HG03378 (cell line): ENCODE measurements at regions not wholly inside any gene's neighbourhood (a gene's known extent, or its start where the extent isn't known, plus 50 kb on each side); places are given as distances from the start of the nearest gene placed in this dataset.

Experiments used
- ATAC-seq: cut with Tn5 transposase; IDR thresholded peaks from one replicate; pipeline ENCODE4 v1.9.1; 2021; ENCODE audit warnings: mild to moderate bottlenecking, moderate library complexity; ENCODE audit not compliant: unreplicated experiment

DNA sequence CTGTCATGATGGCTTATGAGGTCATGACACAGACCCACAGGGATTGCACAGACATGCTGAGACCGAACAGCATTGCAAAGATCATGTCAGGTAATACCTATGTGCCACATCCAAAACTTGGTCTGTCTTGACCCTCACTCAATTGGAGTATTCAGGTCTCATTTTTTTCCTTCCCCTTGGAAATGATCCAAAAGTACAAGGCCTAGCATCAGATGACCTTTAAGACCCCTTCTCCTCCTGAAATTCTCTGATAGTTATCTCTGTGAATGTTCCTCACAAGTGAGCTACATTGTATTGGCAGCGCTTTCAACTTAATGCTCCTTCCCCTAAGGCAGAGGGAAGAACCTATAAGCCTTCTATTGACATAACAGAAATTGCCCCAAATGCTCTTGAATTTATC, 507.4 kb upstream of the JARID2 start:
- ATAC-seq: no peak

- no peak for ATAC-seq
Measured at GRCh38 chr6:14738933-14739332, 506.9 kb upstream of the JARID2 start.

GRCh38 chr6:14739827-14740226, 506.0 kb upstream of the JARID2 start:
- no peak for ATAC-seq

- ATAC-seq: no peak
Measured at GRCh38 chr6:14742171-14742570, 503.7 kb upstream of the JARID2 start.

GRCh38 chr6:14742680-14743079, 503.2 kb upstream of the JARID2 start:
- ATAC-seq: no peak

DNA sequence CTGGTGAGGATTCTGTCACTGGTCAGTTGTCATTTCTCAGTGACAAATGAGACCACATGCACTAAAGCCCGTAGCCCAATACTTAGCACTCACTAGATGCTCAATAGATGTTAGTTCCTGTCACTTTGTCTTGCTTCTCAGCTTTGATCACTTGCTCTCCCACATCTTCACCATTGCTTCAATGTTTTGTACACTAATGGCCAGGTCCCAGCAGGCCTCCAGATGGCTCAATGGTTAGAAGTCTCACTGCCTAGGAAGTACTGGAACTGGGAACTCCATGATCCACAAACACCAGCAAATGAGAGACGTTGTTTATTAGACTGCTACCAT, 502.8 kb upstream of the JARID2 start:
- no peak for ATAC-seq

DNA sequence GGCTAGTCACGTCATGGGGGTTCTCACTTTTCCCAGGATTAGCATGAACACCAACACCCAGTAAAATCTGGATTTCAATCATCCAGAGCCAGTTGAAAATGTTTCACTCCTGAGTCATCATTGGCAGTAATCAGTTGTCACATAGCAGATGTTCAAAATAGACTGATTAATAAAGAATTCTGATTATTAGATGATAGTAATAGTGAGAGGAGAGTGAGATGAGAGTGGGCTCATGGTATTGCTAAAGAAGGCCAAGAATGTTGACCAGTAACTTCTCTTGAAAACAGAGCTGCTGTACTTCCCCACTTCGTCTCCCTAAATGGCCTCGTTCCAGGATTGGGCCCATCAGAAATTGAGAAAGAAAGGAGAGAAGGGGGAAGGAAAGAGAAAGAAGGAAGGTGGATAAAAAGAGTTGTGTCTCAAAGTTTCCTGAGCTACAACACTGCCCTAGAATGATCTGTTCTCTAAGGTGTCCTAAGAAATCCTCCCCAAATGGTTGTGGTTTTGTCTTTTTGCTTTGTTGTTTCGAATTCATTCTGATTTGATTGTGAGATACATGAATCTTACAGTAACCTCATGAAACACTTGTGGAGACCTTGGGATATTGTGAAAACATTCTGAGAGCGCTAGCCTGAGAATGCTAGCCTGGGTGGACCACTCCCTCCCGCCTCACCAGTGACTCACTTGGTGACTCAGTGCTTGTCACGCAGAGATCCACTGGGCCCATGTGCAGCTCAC, 502.2 kb upstream of the JARID2 start:
- ATAC-seq: no peak

- no peak for ATAC-seq
Measured at GRCh38 chr6:14744212-14744556, 501.7 kb upstream of the JARID2 start.

DNA sequence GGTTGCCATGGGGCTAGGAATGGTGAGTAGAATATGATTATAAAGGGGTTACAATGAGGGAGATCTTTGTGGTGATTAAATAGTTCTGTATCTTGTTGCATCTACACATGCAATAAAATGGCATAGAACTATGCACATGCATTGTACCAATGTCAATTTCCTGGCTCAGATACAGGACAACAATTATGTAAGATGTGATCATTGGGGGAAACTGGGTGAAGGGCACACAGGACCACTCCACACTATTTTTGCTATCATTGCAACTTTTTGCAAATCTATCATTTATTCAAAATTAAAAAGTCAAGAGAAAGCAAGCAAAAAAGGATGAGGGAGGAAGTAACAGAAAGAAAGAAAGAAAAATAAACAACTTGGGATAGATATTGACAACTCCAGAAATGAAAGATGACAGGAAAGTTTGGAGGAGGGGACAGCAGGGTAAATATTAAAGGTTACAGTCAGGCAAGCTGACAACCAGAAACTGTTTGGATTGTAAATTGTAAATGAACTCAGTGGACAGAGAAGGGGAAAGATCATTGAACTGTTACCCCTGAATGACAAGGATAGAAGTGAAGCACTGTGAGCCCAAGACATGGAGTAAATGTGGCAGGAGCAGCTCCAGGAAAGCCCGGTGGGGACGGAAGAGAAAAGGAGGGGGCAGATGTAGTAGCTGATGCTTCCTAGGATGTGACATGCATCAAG, 499.6 kb upstream of the JARID2 start:
- no peak for ATAC-seq

DNA sequence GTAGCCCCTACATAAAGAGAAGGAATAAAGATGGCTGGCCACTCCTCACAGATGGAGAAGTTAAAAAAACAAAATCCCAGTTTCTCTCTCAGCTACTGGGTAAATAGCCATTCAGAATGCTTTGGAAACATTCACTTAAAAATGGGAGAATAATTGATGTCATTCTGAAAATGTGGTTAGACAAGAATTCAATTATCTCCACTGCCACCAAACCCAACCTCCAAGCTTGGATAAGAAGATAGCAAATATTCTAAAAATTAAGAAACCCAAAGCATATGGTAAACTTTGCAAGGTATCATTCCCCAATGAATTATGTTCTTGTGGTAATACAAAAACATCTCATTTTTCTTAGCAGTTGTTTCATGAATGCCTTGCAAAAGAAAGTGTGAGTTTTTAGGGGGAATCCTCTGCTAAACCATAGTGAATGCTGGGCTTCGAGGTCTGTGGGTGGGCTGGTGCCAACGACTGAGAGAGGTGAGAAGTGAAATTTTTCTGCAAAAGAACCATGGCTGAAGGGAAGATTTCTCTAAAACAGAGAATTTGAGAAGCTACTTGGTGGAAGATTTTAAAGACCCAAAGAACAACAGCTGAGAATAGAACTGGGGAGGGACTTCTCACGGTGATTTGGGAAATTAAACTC, 497.9 kb upstream of the JARID2 start:
- ATAC-seq: no peak

GRCh38 chr6:14748679-14749078, 497.2 kb upstream of the JARID2 start:
- no peak for ATAC-seq

DNA sequence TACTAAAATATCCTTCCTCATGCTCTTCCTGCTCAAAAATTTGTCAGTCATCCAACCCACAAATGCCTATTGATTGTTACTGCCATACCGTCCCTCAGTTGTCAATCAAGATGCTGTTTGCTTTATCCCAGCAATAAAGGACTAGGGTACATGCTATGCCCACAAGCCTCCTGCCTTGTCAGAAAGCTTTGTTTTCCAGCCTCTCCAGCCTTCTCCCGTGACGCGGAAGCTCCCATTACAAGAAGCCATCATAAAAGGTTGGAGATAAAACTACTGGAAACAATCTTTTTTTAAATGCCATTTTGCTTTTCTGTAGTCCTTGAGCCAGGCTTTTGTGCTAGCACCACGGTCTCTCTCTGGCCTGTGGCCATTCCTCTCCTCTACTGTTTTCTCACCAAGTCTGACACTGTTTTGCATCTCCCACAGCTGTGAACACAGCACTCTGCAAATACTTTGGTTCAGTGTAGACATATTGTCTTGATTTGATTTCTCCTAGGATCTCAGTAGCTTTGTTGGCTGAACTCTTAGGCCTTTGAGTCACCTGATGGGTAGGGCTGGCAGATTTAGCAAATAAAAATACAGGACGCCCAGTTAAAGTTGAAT, 495.7 kb upstream of the JARID2 start:
- no peak for ATAC-seq

DNA sequence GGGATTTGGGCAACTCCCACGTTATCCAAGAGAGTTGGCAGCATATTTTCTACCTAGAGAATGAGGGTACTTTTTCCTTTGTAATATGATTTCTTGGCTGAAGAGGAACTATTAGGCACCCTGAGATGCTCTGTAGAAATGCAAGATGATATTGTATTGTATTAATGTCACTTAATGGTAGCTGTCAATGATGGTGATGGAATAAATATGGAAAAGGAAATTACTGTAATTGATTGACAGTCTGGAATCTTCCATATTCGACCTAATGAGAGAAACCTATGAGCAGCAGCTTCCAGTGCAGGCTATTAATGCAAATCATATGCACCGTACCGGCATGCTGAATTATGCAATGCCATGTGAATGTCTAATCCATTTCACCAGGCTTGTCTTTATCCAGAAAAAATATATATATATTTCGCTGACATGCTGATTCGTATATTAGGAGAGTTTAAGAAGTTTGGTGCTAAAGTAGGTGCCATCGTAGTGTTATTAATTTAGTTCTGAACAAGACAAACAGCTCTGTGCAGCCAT, 494.2 kb upstream of the JARID2 start:
- no peak for ATAC-seq

- ATAC-seq: no peak
Measured at GRCh38 chr6:14754751-14755513, 490.9 kb upstream of the JARID2 start.

- no peak for ATAC-seq
Measured at GRCh38 chr6:14756340-14756739, 489.5 kb upstream of the JARID2 start.

- no peak for ATAC-seq
Measured at GRCh38 chr6:14757014-14757413, 488.9 kb upstream of the JARID2 start.

DNA sequence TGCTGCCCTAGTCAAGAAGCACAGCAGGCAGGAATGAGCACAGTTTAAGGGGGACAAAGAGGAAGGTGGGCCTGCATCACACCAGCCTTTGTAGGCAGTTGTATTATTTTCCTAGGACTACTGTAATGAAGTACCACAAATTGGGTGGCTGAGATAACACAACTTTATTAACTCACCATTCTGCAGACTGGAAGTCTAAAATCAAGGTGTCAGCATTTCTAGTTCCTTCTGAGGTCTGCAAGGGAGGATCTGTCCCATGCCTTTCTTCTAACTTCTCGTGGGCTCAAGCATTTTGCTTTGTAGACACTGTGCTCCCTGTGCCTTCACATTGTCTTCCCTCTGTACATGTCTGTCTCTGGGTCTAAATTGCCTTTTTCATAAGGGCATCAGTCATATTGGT, 488.5 kb upstream of the JARID2 start:
- no peak for ATAC-seq

DNA sequence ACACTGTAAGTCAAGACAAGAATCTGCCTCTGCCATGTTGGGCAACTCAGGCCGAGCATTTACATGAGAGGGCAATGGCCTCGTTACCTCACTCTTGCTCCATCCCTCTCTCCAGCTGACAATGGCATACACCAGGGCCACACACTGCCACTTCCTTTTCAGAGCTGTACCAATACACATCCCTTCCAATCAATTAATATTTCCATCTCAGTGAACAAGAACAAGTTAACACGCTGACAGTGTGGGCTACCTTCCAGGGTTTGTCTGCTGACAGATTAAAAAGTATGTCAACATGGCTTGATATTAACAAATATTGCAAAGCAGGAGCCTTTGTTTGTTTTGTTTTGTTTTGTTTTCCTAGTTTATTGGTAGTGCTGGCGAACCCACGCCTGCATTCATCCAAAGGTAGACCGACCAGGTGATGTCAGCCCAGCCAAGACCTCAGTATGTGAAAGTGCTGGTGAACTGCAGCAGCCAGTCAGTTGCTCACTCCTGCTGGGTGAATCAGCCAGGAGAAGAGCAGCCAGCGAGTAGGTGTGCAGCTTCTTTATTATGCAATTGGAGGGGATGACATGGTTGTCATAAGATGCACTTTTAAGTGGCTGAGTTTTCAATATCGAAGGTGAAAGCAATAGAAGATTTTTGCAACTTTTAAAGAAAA, 487.3 kb upstream of the JARID2 start:
- no peak for ATAC-seq

GRCh38 chr6:14759976-14760672, 485.7 kb upstream of the JARID2 start:
- no peak for ATAC-seq

- ATAC-seq: no peak
Measured at GRCh38 chr6:14762077-14762476, 483.8 kb upstream of the JARID2 start.
